Lung (tissue), 11 donors: ENCODE measurements at regions not wholly inside any gene's neighbourhood (a gene's known extent, or its start where the extent isn't known, plus 50 kb on each side); places are given as distances from the start of the nearest gene placed in this dataset.

ENCODE experiments used
- ATAC-seq: fragments of 200-7000 bp; cut with Tn5 transposase; one replicate; pipeline ENCODE4 v1.9.1; 2020; ENCODE audit warnings: moderate number of reproducible peaks; ENCODE audit not compliant: insufficient read depth, low FRiP score
- DNase-seq, 3 donors: peaks; one replicate each; pipeline ENCODE4 v3.0.0-alpha.2; 2013 to 2017
- H3K27ac ChIP-seq, 2 donors: one replicate each; pipeline ENCODE4 v1.5.1; 2013; ENCODE audit warnings: mild to moderate bottlenecking in 2 of 2, moderate library complexity in 2 of 2, control low read depth in 1 of 2, inconsistent platforms in 1 of 2, low read depth in 1 of 2, low read length in 1 of 2
- H3K27me3 ChIP-seq, 3 donors: one replicate each; pipeline ENCODE4 v1.5.1; 2013; ENCODE audit warnings: low read length in 2 of 3; ENCODE audit not compliant: control insufficient read depth in 3 of 3, insufficient read depth in 3 of 3
- H3K36me3 ChIP-seq, 4 donors: one replicate each; pipeline ENCODE4 v1.5.1; 2013; ENCODE audit warnings: low read length in 4 of 4, mild to moderate bottlenecking in 1 of 4, moderate library complexity in 1 of 4; ENCODE audit not compliant: control insufficient read depth in 4 of 4, insufficient read depth in 4 of 4
- H3K4me1 ChIP-seq, 5 donors: one replicate each; pipeline ENCODE4 v1.5.1; 2013; ENCODE audit warnings: low read length in 5 of 5, mild to moderate bottlenecking in 2 of 5, moderate library complexity in 1 of 5; ENCODE audit not compliant: control insufficient read depth in 5 of 5, insufficient read depth in 5 of 5
- H3K4me3 ChIP-seq: one replicate; pipeline ENCODE4 v1.5.1; 2013; ENCODE audit warnings: mild to moderate bottlenecking, control low read depth, moderate library complexity
- H3K9ac ChIP-seq, 2 donors: one replicate each; pipeline ENCODE4 v1.5.1; 2013; ENCODE audit warnings: low read length in 2 of 2, control low read depth in 1 of 2; ENCODE audit not compliant: insufficient read depth in 1 of 2
- H3K9me3 ChIP-seq, 4 donors: one replicate each; pipeline ENCODE4 v1.5.1; 2013; ENCODE audit warnings: low read length in 3 of 4, mild to moderate bottlenecking in 1 of 4, moderate library complexity in 1 of 4; ENCODE audit not compliant: control insufficient read depth in 4 of 4, insufficient read depth in 3 of 4
- CTCF ChIP-seq: IDR thresholded peaks from 2 replicates; pipeline ENCODE4 v1.5.1; 2012; ENCODE audit warnings: mild to moderate bottlenecking; ENCODE audit errors: control extremely low read depth, extremely low read depth
- WGBS, 2 donors: extraction: QIAGEN DNeasy Blood & Tissue Kit; methylation state at CpG; one replicate each; pipeline ENCODE4 v1.1.7; 2013; 5-methylcytosine and 5-hydroxymethylcytosine counted together
- donor health status: control.
- donor health status: control.
- donor health status: Bipolar disorder and iron deficiency.
- donor health status: healthy.
- donor health status: DM: yes; HTN: yes; CAD: no.

DNA sequence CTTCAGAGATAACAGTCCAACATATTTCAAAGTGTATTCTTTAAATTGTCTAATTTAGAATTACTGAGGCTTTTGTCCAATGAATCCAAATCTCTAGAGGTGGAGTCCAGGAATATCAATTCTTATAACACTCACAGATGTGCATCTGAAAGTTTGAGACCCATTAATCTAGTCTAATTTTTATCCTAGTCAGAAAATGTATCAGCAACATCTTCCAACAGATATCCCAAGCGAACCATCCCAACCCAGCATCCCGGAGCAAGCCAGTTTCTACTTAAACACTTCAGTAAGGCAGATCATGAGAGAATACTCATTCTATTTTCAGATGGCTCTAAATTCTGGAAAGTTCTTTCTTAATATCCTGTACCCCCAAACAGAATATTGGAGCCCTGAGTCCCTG, 113.5 kb downstream of the BBS10 start:
- Histone ChIP-seq H3K27me3 (no peaks in the 10 kb centered on the region), H3K4me1 (no peaks in the 10 kb centered on the region), H3K27ac (no peak overlapping the region), H3K36me3 (no peaks in the 10 kb centered on the region), H3K9ac (no peak overlapping the region), H3K4me3 (no peak overlapping the region), H3K9me3 (no peaks in the 10 kb centered on the region)
- 98 to 100% methylated on average over 2 of the region's 2 CpGs for WGBS, 2 donors
- ATAC-seq, result no peak
- TF ChIP-seq CTCF, result no peak
- DNase-seq, result no peak

DNA sequence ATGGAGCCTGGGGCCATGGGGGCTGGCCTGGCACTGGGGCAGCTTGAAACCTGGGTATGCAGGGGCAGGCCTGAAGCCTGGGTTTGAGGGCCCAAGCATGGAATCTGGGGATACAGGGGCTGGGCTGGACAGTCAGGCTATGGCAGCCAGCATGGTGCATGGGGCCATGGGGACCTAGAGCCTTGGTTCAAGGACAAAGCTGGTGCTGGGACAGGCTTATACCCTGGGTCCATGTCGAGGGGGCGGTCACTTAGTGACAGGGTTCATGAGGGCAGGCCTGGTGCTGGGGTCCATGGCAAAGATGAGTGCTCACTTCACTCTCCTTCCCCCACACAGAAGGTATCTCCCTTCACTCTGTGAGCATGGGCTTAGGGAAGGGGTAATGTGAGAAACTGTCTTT, 116.2 kb downstream of the BBS10 start:
- Histone ChIP-seq H3K27ac (no peak overlapping the region), H3K36me3 (no peaks in the 10 kb centered on the region), H3K27me3 (no peaks in the 10 kb centered on the region), H3K9me3 (no peaks in the 10 kb centered on the region), H3K9ac (no peak overlapping the region), H3K4me3 (no peak overlapping the region), H3K4me1 (no peaks in the 10 kb centered on the region)
- no peak for TF ChIP-seq CTCF
- no peak for DNase-seq
- no peak for ATAC-seq
- 95 to 100% methylated on average over 2 of the region's 2 CpGs for WGBS, 2 donors

DNA sequence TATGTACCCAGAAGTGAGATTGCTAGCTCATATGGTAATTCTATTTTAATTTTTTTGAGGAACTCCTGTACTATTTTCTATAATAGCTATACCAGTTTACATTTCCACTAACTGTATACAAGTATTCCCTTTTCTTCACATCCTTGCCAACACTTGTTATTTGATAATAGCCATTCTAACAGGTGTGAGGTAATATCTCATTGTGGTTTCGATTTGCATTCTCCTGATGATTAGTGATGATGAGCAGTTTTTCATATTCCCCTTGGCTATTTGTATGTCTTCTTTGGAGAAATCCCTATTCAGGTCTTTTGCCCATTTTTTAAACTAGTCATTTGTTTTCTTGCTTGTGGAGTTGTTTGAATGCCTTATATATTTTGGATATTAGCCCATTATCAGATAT, 121.3 kb downstream of the BBS10 start:
- Histone ChIP-seq H3K4me1 (no peaks in the 10 kb centered on the region), H3K36me3 (no peaks in the 10 kb centered on the region), H3K9ac (no peak overlapping the region), H3K27ac (no peak overlapping the region), H3K4me3 (no peak overlapping the region), H3K27me3 (no peaks in the 10 kb centered on the region), H3K9me3 (peaks cover 0 to 2% (median 0%) of the 10 kb centered on the region in 4 donors)
- 87 to 91% methylated on average over 1 of the region's 1 CpG for WGBS, 2 donors
- DNase-seq (no peak), ATAC-seq (no peak)
- TF ChIP-seq CTCF, result no peak

DNA sequence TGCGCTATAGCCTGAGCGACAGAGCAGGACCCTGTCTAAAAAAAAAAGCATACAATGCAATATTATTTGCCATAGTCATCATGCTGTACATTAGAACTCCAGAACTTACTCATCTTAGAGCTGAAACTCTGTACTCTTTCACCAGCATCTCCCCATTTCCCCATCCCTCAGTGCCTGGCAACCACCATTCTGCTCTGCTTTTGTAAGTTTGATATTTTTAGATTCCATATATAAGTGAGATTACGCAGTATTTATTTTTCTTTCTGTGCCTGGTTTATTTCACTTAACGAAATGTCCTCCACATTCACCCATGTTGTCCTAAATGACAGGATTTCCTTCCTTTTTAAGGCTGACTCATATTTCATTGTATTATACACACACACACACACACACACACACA, 121.8 kb downstream of the BBS10 start:
- DNase-seq, result no peak

More for the DNA sequence above, 121.8 kb downstream of the BBS10 start:
- Histone ChIP-seq H3K9me3 (peaks cover 0 to 2% (median 0%) of the 10 kb centered on the region in 4 donors), H3K36me3 (no peaks in the 10 kb centered on the region), H3K27me3 (no peaks in the 10 kb centered on the region), H3K4me1 (no peaks in the 10 kb centered on the region), H3K4me3 (no peak overlapping the region), H3K27ac (no peak overlapping the region), H3K9ac (no peak overlapping the region)
- TF ChIP-seq CTCF, result no peak
- WGBS, 2 donors, result 67 to 77% methylated on average over 4 of the region's 4 CpGs
- ATAC-seq, result no peak
